Thoracic aorta (tissue), 2 donors: ENCODE measurements at regions not wholly inside any gene's neighbourhood (a gene's known extent, or its start where the extent isn't known, plus 50 kb on each side); places are given as distances from the start of the nearest gene placed in this dataset.
"Not testable (repeated sequence)": the region's sequence is repeated elsewhere in the genome, so short reads cannot be mapped to it uniquely, and the experiment has no call there.

Experiments
- ATAC-seq: fragments of 150-250 bp; one replicate; pipeline ENCODE4 v1.8.0; 2017; ENCODE audit warnings: low read depth; ENCODE audit not compliant: insufficient number of reproducible peaks, low FRiP score
- DNase-seq: peaks from one replicate; pipeline ENCODE4 v3.0.0-alpha.2; 2020; ENCODE audit warnings: low spot score
- H3K27ac ChIP-seq, 2 donors: fragments of 200-600 bp; sonication (generic); 1 replicate in 1 of 2; 2 replicates in 1 of 2; pipeline ENCODE4 v1.5.1; 2016; ENCODE audit warnings: mild to moderate bottlenecking in 2 of 2, moderate library complexity in 2 of 2
- H3K27me3 ChIP-seq: fragments of 200-600 bp; sonication (generic); replicated peaks from 2 replicates; pipeline ENCODE4 v1.6.0; 2016; ENCODE audit warnings: mild to moderate bottlenecking; ENCODE audit not compliant: insufficient read depth
- H3K36me3 ChIP-seq: fragments of 200-600 bp; sonication (generic); one replicate; pipeline ENCODE4 v1.5.1; 2016
- H3K4me1 ChIP-seq, 2 donors: fragments of 200-600 bp; sonication (generic); 1 replicate in 1 of 2; 2 replicates in 1 of 2; pipeline versions ENCODE4 v1.5.1 to v1.6.0; 2016; ENCODE audit warnings: low read depth in 2 of 2, mild to moderate bottlenecking in 1 of 2; ENCODE audit not compliant: control insufficient read depth in 1 of 2
- H3K4me3 ChIP-seq: fragments of 200-600 bp; sonication (generic); 2 replicates; pipeline ENCODE4 v1.5.1; 2016; ENCODE audit warnings: mild to moderate bottlenecking
- H3K9me3 ChIP-seq: fragments of 200-600 bp; sonication (generic); 2 replicates; pipeline ENCODE4 v1.5.1; 2016
- CTCF ChIP-seq: fragments of 200-600 bp; sonication (generic); IDR thresholded peaks from one replicate; pipeline ENCODE4 v1.5.1; 2019; ENCODE audit warnings: antibody characterized with exemption

- H3K4me1 ChIP-seq: no peaks in the 10 kb centered on the region
- H3K36me3 ChIP-seq: no peaks in the 10 kb centered on the region
- ATAC-seq: no peak
- H3K27ac ChIP-seq: no peak overlapping the region
- no peaks in the 10 kb centered on the region for H3K9me3 ChIP-seq
- no peak overlapping the region for H3K4me3 ChIP-seq
- no peak for DNase-seq
- TF ChIP-seq CTCF: no peak
- peaks cover 15% of the 10 kb centered on the region for H3K27me3 ChIP-seq
Measured at GRCh38 chr6:28816909-28817807, 106.6 kb downstream of the TRIM27 start.

- TF ChIP-seq CTCF: no peak
- Histone ChIP-seq H3K4me3 (no peak overlapping the region), H3K36me3 (no peaks in the 10 kb centered on the region), H3K27ac (no peak overlapping the region), H3K4me1 (no peaks in the 10 kb centered on the region), H3K9me3 (no peaks in the 10 kb centered on the region), H3K27me3 (peaks cover 10% of the 10 kb centered on the region)
- DNase-seq: no peak
- no peak for ATAC-seq
Measured at GRCh38 chr6:28817808-28818145, 106.0 kb downstream of the TRIM27 start.

GRCh38 chr6:28824793-28825731 is 98.7 kb downstream of the TRIM27 start:
- Histone ChIP-seq H3K4me3 (peak overlapping the region; percentile 2), H3K4me1 (no peaks in the 10 kb centered on the region), H3K27ac (no peak overlapping the region), H3K9me3 (no peaks in the 10 kb centered on the region), H3K36me3 (no peaks in the 10 kb centered on the region), H3K27me3 (peaks cover 19% of the 10 kb centered on the region)
- no peak for ATAC-seq
- TF ChIP-seq CTCF: no peak
- no peak for DNase-seq

GRCh38 chr6:28825732-28826293 is 98.0 kb downstream of the TRIM27 start:
- Histone ChIP-seq H3K4me1 (no peaks in the 10 kb centered on the region), H3K27ac (no peak overlapping the region), H3K4me3 (no peak overlapping the region), H3K27me3 (peaks cover 19% of the 10 kb centered on the region), H3K36me3 (no peaks in the 10 kb centered on the region), H3K9me3 (no peaks in the 10 kb centered on the region)
- ATAC-seq (no peak), DNase-seq (no peak)
- no peak for TF ChIP-seq CTCF

- not testable (repeated sequence) for ATAC-seq, H3K27ac ChIP-seq, H3K4me1 ChIP-seq, DNase-seq, H3K27me3 ChIP-seq, H3K9me3 ChIP-seq, H3K4me3 ChIP-seq, H3K36me3 ChIP-seq
Measured at GRCh38 chr6:28831683-28832082, 92.1 kb downstream of the TRIM27 start.

- not testable (repeated sequence) for H3K27me3 ChIP-seq, H3K27ac ChIP-seq, H3K4me3 ChIP-seq, H3K4me1 ChIP-seq, H3K36me3 ChIP-seq, DNase-seq, ATAC-seq, H3K9me3 ChIP-seq
Measured at GRCh38 chr6:28836703-28837102, 87.1 kb downstream of the TRIM27 start.
